ENCODE measurements at regions not wholly inside any gene's neighbourhood (a gene's known extent, or its start where the extent isn't known, plus 50 kb on each side); places are given as distances from the start of the nearest gene placed in this dataset.
A peak's percentile ranks its signal among the peaks of the same experiment; 100 is the strongest.
"Not testable (repeated sequence)": the region's sequence is repeated elsewhere in the genome, so short reads cannot be mapped to it uniquely, and the experiment has no call there.

DNA sequence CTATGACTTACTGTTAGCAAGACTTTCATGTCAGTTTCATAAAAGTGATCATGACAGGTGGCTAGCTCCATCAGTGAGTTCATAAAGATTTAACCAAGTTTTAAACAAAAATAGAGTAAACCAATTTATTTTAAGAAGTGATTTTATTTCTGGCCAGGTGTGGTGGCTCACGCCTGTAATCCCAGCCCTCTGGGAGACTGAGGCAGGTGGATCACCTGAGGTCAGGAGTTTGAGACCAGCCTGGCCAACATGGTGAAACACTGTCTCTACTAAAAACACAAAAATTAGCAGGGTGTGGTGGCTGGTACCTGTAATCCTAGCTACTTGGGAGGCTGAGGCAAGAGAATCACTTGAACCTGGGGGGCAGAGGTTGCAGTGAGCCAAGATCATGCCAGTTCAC lies 111.4 kb upstream of the MAP2 start:
- DNase-seq = not testable (repeated sequence)

DNA sequence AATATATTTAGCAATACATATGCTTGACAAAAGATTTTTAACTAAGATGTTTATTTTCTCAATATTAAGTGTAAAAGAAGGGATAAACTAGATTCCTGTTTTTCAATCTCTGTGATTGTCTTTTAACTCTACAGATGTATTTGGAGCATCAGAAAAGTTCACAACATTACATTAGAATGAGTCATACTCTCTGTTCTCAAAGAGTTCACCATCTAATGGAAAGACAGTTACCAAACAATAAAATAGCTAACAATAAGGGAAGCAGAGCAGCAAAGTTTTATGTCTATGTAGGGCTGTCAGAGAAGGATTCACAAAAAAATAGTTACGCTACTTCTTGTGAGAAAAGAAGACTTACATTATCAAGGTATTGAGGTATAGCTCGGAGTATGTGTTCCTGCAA lies 109.2 kb upstream of the MAP2 start:
- no peak for DNase-seq

DNA sequence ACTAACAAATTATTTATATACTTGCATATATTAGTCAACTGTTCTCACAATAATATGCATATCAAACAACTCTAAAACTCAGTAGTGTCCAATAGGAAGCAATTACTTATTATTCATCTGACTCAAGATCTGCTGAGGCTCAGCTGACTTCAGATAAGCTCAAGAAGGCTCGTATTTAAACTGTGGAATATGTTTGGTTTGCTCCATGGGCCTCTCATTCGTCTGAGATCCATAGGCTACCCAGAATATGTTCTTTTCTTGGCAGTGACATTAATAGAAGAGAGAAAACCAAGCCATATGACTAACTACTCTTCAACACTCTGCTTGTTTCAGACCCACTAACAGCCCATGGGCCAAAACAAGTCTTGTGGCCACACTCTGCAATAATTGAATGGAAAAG lies 107.7 kb upstream of the MAP2 start:
- no peak for DNase-seq

DNA sequence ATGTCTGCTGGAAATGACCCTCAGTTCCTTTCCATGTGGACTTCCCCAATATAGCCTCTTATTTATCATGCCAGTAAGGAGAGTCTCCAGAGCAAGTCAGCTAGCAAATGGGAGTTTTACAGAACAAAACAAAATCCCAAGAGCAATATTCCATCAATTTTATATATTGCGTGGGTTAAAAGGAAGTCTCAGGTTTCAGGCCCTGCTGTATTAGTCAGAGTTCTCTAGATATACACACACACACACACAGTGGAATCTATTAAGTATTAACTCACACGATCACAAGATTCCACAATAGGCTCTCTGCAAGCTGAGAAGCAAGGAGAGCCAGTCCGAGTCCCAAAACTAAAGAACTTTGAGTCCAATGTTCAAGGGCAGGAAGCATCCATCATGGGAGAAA lies 102.8 kb upstream of the MAP2 start:
- DNase-seq = no peak

DNA sequence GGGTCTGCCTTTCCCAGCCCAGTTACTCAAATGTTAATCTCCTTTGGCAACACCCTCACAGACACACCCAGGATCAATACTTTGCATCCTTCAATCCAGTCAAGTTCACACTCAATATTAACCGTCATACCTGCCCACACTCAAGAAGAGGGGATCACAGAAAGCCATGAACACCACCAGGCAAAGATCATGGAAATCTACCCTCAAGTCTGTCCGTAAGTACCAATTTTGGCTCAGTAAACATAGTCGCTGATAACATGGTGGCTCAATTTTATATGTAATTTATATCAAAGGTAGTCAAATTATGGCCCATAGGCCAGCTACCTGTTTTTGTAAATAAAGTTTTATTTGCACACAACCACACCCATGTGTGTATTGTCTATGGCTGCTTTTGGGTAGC lies 102.3 kb upstream of the MAP2 start:
- DNase-seq = no peak

DNA sequence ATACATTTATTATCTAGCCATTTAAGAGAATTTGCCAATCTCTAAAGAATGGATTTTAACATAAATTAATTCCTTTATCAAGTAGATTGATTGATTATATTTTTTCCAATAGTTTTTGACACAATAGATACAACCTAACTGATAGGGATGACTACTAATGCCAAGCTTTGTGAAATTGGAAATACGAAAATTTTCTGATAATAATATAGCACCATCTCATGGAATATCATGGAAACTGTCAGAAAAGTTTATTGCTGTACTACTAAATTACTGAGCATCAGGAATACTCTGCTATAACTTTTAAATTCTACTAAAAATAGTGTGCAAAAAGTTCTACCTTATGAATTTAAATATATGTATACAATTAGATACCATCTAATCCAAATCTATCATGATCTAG lies 101.8 kb upstream of the MAP2 start:
- DNase-seq = no peak

DNA sequence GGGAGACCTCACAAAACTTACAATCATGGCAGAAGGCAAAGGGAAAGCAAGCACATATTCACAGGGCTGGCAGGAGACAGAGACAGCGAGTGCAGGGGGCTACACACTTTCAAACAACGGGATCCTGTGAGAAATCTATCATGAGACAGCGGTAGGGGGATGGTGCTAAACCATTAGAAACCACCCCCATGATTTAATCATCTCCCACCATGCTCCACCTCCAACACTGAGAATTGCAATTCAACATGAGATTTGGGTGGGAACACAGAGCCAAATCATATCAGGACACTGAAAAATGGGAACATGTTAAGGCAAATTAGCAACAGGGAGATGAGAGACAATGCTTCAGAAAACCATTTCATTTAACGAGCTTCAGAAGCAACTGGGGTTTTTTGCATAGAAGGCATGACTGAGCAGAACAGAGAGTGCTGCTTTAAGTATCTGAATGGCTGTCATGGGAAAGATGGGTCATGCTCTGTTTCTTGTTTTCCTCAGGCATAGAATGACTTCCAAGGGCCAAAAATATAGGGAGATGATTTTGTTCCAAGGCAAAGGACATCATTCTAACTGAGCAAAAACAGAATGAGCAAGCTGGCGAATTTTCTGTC lies 100.8 kb upstream of the MAP2 start:
- no peak for DNase-seq

DNA sequence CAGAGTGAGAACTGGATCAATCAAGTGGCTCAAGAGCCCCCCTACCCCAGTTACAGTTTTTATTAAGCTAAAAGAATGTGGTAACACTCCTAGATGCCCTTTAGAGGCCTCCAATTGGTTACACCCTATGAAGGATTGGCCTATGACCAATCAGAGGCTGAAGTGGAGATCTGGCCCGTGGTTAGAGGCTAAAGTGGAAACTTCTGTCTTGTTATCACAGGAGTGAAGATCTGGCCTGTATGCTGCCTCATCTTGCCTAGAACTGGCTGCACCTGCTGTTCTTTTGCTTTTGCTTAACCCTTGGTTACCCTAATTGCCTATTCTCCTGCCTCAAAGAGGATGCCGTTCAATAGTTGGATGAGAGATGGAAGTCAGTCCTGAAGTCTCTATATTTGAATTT lies 100.1 kb upstream of the MAP2 start:
- DNase-seq = no peak

DNA sequence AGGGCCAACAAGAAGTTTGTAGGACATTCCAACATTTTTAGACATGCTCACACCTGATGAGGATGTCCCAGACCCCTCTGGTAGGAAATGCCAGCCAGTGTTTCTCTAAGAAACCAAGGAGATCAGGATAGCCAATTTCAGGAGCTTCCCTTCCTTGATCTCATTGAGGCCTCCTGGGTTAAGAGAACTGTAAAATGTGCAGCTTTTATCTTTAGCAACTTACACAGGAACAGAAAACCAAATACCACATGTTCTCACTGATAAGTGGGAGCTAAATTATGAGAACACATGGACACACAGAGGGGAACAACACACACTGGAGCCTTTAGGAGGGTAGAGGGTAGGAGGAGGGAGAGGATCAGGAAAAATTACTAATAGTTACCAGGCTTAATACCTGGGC lies 99.6 kb upstream of the MAP2 start:
- DNase-seq = no peak

DNA sequence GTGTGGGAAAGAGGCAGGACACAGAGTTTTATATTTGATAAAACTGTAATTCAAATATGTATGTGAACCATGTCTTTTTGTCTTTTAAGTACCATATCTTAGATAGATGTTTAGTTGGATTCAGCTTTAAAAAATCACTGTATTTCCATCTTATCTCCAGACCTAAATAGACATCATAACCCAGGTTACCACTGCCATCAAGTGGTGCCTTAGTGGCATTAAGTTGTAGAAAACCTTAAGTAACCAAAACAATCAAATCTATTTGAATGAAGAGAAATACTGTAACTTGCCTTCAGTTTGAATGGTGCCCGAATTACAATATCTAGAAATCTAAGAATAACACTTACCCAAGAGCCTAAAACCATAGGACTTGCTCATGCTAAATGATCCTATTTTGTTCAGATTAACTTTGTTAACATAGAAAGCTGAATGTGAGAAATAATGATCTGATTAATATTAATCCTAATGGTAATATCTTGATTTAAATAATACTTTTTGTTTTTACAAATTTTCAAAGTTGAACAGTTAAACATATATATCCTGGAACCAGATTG lies 92.5 kb upstream of the MAP2 start:
- no peak for DNase-seq

DNA sequence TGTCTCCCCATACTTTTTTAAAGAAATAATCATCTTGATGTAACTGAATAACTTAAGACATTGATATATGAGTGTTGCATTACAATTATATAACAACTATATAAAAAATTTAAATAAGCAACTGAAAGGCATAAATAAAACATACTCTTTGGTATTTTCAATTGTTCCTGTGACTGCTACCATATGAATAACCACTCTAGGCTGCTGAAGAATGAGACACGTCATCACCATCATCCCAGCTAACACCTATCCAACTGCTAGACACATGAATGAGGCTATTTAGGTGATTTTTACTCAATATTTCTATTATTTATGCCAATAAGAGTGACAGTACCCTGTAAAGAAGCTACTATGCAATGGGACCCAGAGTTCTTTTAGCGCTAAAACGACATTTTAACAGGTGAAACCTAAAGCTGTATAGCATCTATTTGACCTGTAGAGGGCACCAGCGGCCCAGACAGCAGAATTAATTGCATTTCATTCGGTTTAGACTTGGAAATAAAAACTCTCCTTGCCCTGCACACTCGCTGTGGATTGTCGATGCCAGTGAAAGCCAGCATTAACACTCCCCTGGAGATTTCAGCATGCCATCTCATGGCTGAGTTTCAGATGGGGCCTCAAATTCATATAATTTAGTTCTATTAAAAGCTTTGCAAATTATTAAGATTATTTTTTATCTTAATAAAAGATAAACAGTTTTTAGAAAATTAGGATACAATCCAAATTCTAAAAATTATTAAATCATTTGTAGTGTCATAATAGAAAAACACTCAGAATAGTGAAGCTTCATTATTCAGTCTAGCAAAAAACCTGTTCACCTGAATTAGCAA lies 89.4 kb upstream of the MAP2 start:
- DNase-seq = peak; percentile 24

DNA sequence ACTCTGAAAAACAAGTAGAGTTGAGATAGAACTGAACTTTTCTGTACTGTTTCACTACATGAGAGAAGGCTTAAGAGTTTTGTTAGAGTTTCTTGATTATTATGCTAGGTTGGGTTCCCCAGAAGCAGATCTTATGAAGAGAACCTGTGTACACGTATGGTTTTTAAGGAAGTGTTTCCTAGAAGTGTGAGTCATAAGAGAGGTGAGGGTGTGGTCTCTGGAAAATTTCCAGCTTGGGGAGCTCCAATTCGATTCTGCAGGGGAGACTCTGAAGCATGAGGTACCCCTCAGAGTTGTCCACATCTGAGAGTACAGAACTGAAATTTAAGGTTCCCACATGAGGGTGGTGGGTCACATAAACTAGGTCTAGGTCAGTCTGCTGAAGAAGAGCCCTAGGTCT lies 83.3 kb upstream of the MAP2 start:
- DNase-seq = no peak

DNA sequence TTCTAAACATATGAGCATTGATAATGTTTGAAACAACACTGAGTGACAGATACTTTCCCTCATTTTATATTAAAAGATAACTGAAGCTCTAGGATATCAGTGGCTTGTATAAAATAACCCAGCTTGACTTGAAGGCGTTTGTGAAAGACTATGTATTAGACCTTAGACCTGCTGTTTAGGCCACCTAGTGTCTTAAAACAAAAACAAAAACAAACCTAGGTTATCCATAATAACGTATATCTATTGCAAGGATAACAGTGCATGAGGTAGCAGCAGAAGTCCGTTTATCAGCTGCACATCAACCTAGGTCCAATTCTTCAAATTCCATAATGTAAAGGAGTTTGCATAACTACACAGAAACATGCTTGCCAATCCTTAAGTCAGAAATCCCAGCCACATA lies 79.5 kb upstream of the MAP2 start:
- DNase-seq = no peak

DNA sequence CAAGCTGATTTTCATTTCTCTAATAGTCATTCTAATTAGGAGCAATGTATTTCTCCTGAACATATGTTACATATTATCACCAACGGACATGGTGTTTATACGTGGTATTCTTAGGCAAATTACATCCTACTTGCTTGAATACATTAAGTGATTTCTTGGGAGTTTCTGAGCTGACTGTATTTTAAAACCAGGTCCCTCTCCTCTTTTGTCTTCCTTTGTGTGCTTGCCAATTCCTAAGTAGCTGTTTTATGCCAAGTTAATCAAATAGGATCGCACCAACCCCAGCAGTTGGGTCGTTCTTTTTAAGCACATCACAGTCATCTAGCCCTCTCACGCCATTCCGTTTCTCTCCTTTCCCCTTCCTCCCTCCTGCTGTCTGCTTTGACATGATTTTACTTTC lies 75.4 kb upstream of the MAP2 start:
- DNase-seq = no peak

DNA sequence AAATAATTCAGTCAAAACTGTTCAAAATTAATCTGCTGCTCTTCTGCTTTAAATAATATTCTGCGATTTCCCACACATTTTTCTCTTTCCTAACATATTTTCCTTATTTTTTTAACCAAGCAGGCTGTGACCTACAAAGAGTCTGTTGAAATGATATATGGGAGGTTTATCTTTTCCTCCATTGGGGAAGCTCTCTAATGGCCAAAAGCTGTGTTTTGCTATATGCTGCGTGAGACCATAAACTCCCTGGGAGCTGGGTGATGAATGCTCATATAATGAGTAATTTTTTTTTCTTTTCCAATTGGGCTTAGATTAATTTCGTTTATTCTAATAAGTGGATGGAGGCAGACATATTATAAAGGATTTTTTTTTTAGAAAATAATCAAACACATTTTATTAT lies 72.2 kb upstream of the MAP2 start:
- DNase-seq = no peak

DNA sequence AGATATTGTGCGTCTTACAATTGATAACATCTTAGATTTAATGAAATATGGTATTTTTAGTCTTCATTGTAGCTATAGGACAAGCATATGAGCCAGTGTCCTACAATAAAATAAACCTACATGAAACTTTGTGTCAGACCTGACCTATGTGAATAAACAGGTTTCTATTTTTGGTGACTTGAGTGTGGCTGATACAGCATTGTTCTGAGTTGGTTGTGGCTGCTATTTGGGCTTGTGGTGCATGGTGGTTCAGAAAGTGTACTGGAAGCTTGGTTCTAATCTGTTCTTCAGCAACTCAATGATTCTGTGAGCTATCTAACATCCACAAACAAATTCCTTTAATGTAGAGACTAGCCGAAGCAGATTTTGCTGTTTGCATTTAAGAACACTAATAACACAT lies 64.9 kb upstream of the MAP2 start:
- no peak for DNase-seq

DNA sequence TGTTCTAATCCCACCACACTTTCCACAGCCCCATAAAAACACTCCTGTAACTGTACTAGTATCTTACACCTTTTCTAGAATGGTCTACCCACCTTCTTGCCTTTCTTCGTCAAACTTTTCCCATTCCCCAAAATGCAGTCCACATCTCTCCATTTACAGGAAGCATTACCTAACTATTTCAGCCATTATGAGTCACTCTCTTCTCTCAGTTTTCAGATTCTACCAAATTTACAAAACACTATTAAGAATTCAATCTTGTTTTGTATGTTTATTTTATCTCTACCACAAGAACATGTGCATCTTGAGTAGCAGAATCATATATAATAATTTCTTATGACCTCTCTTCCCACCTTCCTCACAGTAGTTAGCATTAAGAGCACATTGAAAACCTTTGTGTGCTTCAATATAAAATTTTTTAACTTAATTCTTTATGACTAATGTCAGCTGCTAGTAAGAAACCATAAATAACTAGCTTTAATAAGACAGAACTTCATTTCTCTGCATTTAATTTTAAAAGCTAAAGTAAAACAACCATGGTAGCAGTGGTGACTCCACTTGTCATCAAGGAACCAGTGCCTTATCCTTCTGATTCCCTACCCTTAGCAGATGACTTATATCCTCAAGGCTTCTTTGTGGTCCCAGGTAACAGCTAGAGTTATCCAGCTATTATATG lies 56.6 kb upstream of the MAP2 start:
- DNase-seq = no peak

DNA sequence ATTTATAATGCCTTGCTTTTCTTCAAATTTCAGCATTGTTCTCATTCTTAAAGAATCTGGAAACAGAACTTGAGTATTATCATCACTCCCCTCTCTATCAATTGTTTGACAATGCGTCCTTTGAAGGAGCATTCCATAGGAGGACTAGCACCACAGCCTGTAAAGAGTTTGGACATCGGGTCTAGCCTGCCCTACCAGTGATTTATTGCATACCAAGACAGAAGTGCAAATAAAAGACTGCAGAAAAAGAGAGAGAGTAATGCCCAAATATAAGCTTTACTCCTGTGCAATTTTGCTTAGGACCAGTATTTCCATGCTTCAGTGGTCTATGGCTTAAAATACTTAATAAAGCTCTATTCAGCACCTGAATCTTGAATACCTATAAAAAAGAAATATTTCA lies 55.4 kb upstream of the MAP2 start:
- no peak for DNase-seq

DNA sequence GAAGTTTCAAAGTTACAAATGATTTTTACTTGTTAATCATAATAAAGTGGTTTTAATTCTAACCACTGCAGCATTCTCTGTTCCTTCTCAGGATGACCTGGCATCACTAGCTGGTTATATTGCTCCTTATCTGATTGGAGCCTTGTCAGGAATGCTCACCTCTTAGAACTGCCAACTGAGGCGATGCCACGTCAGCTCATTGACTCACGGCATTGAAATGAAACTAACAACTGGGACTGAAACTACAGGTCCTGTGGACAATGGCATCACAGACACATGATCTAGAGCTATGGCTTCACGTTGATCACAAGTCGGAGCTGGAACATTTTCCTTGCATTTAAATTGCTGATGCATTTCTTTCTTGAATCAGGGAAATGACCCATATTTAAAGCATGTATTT lies 54.9 kb upstream of the MAP2 start:
- no peak for DNase-seq

DNA sequence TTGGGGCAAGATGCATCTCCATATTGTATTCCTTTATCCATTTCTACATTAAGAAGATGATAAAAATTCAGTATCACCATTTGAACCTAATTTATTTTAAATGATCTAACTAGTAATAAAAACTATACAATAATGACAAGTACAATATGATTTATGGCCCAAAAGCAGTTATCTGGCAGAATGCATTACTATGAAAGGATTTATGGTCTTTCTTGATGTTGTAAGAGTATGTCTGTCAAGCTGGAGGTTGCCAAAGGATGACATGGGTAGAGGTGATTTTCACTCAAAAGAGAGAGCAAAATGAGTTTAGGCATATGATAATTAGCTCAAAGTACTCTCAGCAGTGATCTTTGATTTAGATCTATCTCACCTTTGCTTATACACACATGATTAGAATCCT lies 54.2 kb upstream of the MAP2 start:
- DNase-seq = no peak

DNA sequence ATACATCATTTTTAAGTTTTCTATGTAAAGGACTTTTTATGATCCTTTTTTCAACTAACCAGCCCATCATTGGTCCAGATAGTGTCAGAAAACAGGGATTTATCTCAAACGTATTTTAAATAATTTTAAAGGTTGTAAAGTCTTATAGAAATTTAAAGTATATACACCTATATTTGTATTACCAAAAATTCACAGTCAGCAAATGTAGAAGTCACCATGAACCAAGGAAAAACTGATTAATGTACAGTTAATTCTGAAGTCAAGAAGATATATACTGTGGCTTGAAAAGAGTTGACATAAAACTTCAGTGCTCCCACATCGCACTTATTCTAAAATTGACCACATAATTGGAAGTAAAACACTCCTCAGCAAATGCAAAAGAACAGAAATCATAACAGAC lies 52.4 kb upstream of the MAP2 start:
- DNase-seq = no peak
